PC-3 (cell line): ENCODE measurements at regions not wholly inside any gene's neighbourhood (a gene's known extent, or its start where the extent isn't known, plus 50 kb on each side); places are given as distances from the start of the nearest gene placed in this dataset.

Experiments used
- CTCF ChIP-seq: fragments of 300-600 bp; sonication (generic); conservative IDR thresholded peaks from 2 replicates; pipeline ENCODE4 v1.5.1; 2017; ENCODE audit warnings: antibody characterized with exemption, low read depth, mild to moderate bottlenecking, low read length
- EZH2phosphoT487 ChIP-seq: fragments of 300-600 bp; sonication (generic); IDR thresholded peaks from 2 replicates; pipeline ENCODE4 v1.6.1; 2018; ENCODE audit warnings: mild to moderate bottlenecking, antibody characterized with exemption, low read length, borderline replicate concordance

- TF ChIP-seq EZH2phosphoT487 (no peak), CTCF (no peak)
Observed at GRCh38 chr5:8320244-8320643, 451.3 kb downstream of the MTRR start.
